Naive thymus-derived CD4-positive, alpha-beta T cell (primary cell): ENCODE measurements at regions not wholly inside any gene's neighbourhood (a gene's known extent, or its start where the extent isn't known, plus 50 kb on each side); places are given as distances from the start of the nearest gene placed in this dataset.
A peak's percentile ranks its signal among the peaks of the same experiment; 100 is the strongest.
"Not testable (repeated sequence)": the region's sequence is repeated elsewhere in the genome, so short reads cannot be mapped to it uniquely, and the experiment has no call there.

Source experiments
- ATAC-seq: fragments of 150-1000 bp; cut with Tn5 transposase; 2 replicates; pipeline ENCODE4 v1.10.0; 2021; ENCODE audit warnings: mild to moderate bottlenecking, moderate library complexity
- CTCF ChIA-PET: fragments of 350-600 bp; sonication (Branson Sonifier 250); formaldehyde crosslinking; loops from one replicate; lab custom pipeline; 2021; ENCODE audit warnings: antibody characterized with exemption; lab: Charles Lee
- POLR2A ChIA-PET: fragments of 350-600 bp; sonication (Branson Sonifier 250); formaldehyde crosslinking; loops from one replicate; lab custom pipeline; 2021; ENCODE audit warnings: antibody characterized with exemption, inconsistent platforms; lab: Charles Lee
- DNase-seq, 9 donors: peaks; one replicate each; pipeline versions ENCODE4 v3.0.0 to v3.0.0-alpha.2; 2020 to 2022; ENCODE audit warnings: mixed read lengths in 1 of 9
- H3K27ac ChIP-seq: one replicate; pipeline ENCODE4 v1.7.0; 2013; ENCODE audit warnings: mild to moderate bottlenecking, low read depth, low read length, moderate library complexity
- H3K27me3 ChIP-seq, 2 donors: one replicate each; pipeline ENCODE4 v1.7.0; 2013; ENCODE audit warnings: low read length in 2 of 2, mild to moderate bottlenecking in 2 of 2, moderate library complexity in 2 of 2; ENCODE audit not compliant: control insufficient read depth in 2 of 2, insufficient read depth in 2 of 2
- H3K36me3 ChIP-seq, 3 experiments: 1 replicate in 2 of 3; 2 replicates in 1 of 3; pipeline ENCODE4 v1.7.0; 2013; ENCODE audit warnings: low read length in 3 of 3, mild to moderate bottlenecking in 3 of 3, moderate library complexity in 1 of 3; ENCODE audit not compliant: insufficient read depth in 3 of 3, control insufficient read depth in 2 of 3
- H3K4me1 ChIP-seq, 2 donors: one replicate each; pipeline ENCODE4 v1.7.0; 2013; ENCODE audit warnings: low read length in 2 of 2, mild to moderate bottlenecking in 2 of 2, moderate library complexity in 1 of 2; ENCODE audit not compliant: control insufficient read depth in 2 of 2, insufficient read depth in 2 of 2
- H3K4me3 ChIP-seq: 2 replicates; pipeline ENCODE4 v1.7.0; 2013; ENCODE audit warnings: mild to moderate bottlenecking, low read length
- H3K9me3 ChIP-seq, 3 experiments: 1 replicate in 2 of 3; 2 replicates in 1 of 3; pipeline ENCODE4 v1.7.0; 2013; ENCODE audit warnings: low read length in 3 of 3; ENCODE audit not compliant: control insufficient read depth in 2 of 3
- H3K27ac Mint-ChIP-seq, 9 donors: one replicate each; pipeline ENCODE4 v1.8.0; 2020 to 2022; ENCODE audit warnings: mixed read lengths in 9 of 9, mild to moderate bottlenecking in 8 of 9, moderate library complexity in 5 of 9, inconsistent platforms in 2 of 9
- H3K27me3 Mint-ChIP-seq, 5 donors: one replicate each; pipeline ENCODE4 v1.8.0; 2021 to 2022; ENCODE audit warnings: mixed read lengths in 5 of 5, mild to moderate bottlenecking in 1 of 5
- H3K36me3 Mint-ChIP-seq, 5 donors: one replicate each; pipeline ENCODE4 v1.8.0; 2020 to 2022; ENCODE audit warnings: mixed read lengths in 5 of 5, mild to moderate bottlenecking in 3 of 5, inconsistent platforms in 1 of 5
- H3K4me1 Mint-ChIP-seq, 7 donors: one replicate each; pipeline ENCODE4 v1.8.0; 2020 to 2022; ENCODE audit warnings: mixed read lengths in 7 of 7, mild to moderate bottlenecking in 3 of 7, inconsistent platforms in 1 of 7
- H3K4me3 Mint-ChIP-seq, 10 donors: one replicate each; pipeline ENCODE4 v1.8.0; 2020 to 2022; ENCODE audit warnings: mild to moderate bottlenecking in 10 of 10, mixed read lengths in 10 of 10, moderate library complexity in 6 of 10, inconsistent platforms in 2 of 10
- H3K9me3 Mint-ChIP-seq, 11 donors: one replicate each; pipeline ENCODE4 v1.8.0; 2020 to 2022; ENCODE audit warnings: mixed read lengths in 11 of 11, mild to moderate bottlenecking in 4 of 11, inconsistent platforms in 1 of 11, moderate library complexity in 1 of 11
- intact Hi-C, 2 donors: fragments of 100-400 bp; cut with micrococcal nuclease; formaldehyde crosslinking; loops; one replicate each; pipeline ENCODE4 v1.15.1; 2023

GRCh38 chr2:7646661-7647060 lies 729.4 kb downstream of the RNF144A start:
- Histone ChIP-seq H3K9me3 (peaks cover 0 to 5% (median 0%) of the 10 kb centered on the region in 3 experiments), H3K4me3 (no peak overlapping the region), H3K27ac (no peak overlapping the region), H3K4me1 (peaks cover 9 to 15% of the 10 kb centered on the region in 2 donors), H3K27me3 (no peaks in the 10 kb centered on the region), H3K36me3 (no peaks in the 10 kb centered on the region)
- Mint-ChIP-seq H3K27me3 (no peaks in the 10 kb centered on the region), H3K4me1 (peaks cover 10 to 57% (median 45%) of the 10 kb centered on the region in 7 donors), H3K4me3 (peak overlapping the region in 1 of 10 donors; percentile 20), H3K36me3 (peaks cover 8 to 43% (median 10%) of the 10 kb centered on the region in 5 donors), H3K27ac (peak overlapping the region in 4 of 9 donors; percentile 0 to 46 (median 26)), H3K9me3 (peaks cover 4 to 36% (median 16%) of the 10 kb centered on the region in 11 donors)
- ChIA-PET CTCF (interaction anchor here (0.6 kb wide), 1 partner anchor 52 kb away, joined by 3 read pairs; no protein-coding TSS in a partner anchor), POLR2A (interaction anchor here (0.6 kb wide), 1 partner anchor 20 kb away, joined by 4 read pairs; no protein-coding TSS in a partner anchor)
- no peak for DNase-seq
- ATAC-seq: no peak
- intact Hi-C loops: no loop called here

GRCh38 chr2:7648221-7648795 lies 731.1 kb downstream of the RNF144A start:
- H3K27me3 Mint-ChIP-seq: no peaks in the 10 kb centered on the region
- peaks cover 0 to 32% (median 11%) of the 10 kb centered on the region in 11 donors for H3K9me3 Mint-ChIP-seq
- no peak overlapping the region for H3K4me3 ChIP-seq
- DNase-seq (no peak), ATAC-seq (no peak)
- H3K36me3 ChIP-seq: no peaks in the 10 kb centered on the region
- intact Hi-C loops: no loop called here
- POLR2A ChIA-PET: no interaction called here
- no peaks in the 10 kb centered on the region for H3K27me3 ChIP-seq
- peaks cover 0 to 2% (median 0%) of the 10 kb centered on the region in 3 experiments for H3K9me3 ChIP-seq
- H3K4me1 Mint-ChIP-seq: peaks cover 10 to 57% (median 41%) of the 10 kb centered on the region in 7 donors
- no peak overlapping the region for H3K27ac ChIP-seq
- peak overlapping the region in 3 of 9 donors; percentile 8 to 54 (median 41) for H3K27ac Mint-ChIP-seq
- peaks cover 9 to 15% of the 10 kb centered on the region in 2 donors for H3K4me1 ChIP-seq
- H3K4me3 Mint-ChIP-seq: no peak overlapping the region
- peaks cover 6 to 39% (median 8%) of the 10 kb centered on the region in 5 donors for H3K36me3 Mint-ChIP-seq
- CTCF ChIA-PET: no interaction called here

- Histone ChIP-seq H3K9me3 (peaks cover 0 to 7% (median 0%) of the 10 kb centered on the region in 3 experiments), H3K36me3 (no peaks in the 10 kb centered on the region), H3K4me1 (peaks cover 9 to 15% of the 10 kb centered on the region in 2 donors), H3K27ac (no peak overlapping the region), H3K27me3 (no peaks in the 10 kb centered on the region), H3K4me3 (no peak overlapping the region)
- no peaks in the 10 kb centered on the region for H3K27me3 Mint-ChIP-seq
- H3K9me3 Mint-ChIP-seq: peaks cover 4 to 37% (median 14%) of the 10 kb centered on the region in 11 donors
- peak overlapping the region; percentile 12 to 94 (median 82) for H3K27ac Mint-ChIP-seq
- peaks cover 10 to 54% (median 36%) of the 10 kb centered on the region in 7 donors for H3K4me1 Mint-ChIP-seq
- intact Hi-C loops: loop anchor here in 1 of 2 donors (2.0 kb wide), 1 partner anchor 23 kb away; no protein-coding TSS in a partner anchor
- DNase-seq (peak in 6 of 9 donors; percentile 27 to 52 (median 44)), ATAC-seq (peak; percentile 72)
- H3K36me3 Mint-ChIP-seq: peaks cover 7 to 43% (median 16%) of the 10 kb centered on the region in 5 donors
- POLR2A ChIA-PET: interaction anchor here (0.7 to 1.1 kb wide), 3 partner anchors 9 to 82 kb away, joined by 4 to 5 read pairs (median 4); no protein-coding TSS in a partner anchor
- peak overlapping the region; percentile 3 to 61 (median 44) for H3K4me3 Mint-ChIP-seq
- CTCF ChIA-PET: interaction anchor here (1.0 kb wide), 1 partner anchor 142 kb away, joined by 4 read pairs; no protein-coding TSS in a partner anchor
Observed at GRCh38 chr2:7649461-7650228, 732.4 kb downstream of the RNF144A start.

DNA sequence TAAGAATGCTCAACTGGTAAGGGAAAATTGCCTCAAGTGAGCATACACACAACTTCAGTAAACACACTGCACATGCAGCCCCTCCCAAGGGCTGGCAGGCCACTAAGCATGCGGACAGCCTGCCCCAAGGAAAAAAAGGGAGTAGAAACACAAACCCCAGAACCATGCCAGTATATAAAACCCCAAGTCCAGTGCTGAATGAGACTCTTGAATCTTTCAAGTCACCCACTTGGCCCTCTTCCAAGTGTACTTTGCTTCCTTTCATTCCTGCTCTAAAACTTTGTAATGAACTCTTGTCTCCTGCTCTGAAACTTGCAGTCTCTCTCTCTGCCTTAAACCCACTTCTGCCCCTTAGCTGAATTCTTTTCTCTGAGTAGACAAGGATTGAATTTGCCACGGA lies 736.4 kb downstream of the RNF144A start:
- Mint-ChIP-seq H3K9me3 (peaks cover 4 to 44% (median 14%) of the 10 kb centered on the region in 11 donors), H3K4me3 (no peak overlapping the region)

GRCh38 chr2:7655629-7656028 lies 738.4 kb downstream of the RNF144A start:
- no peak overlapping the region for H3K27ac Mint-ChIP-seq
- intact Hi-C loops: no loop called here
- Histone ChIP-seq H3K36me3 (no peaks in the 10 kb centered on the region), H3K9me3 (peaks cover 0 to 12% (median 0%) of the 10 kb centered on the region in 3 experiments), H3K4me1 (peaks cover 3 to 5% of the 10 kb centered on the region in 2 donors), H3K27me3 (no peaks in the 10 kb centered on the region), H3K27ac (no peak overlapping the region), H3K4me3 (no peak overlapping the region)
- ChIA-PET CTCF (no interaction called here), POLR2A (no interaction called here)
- no peaks in the 10 kb centered on the region for H3K27me3 Mint-ChIP-seq
- H3K36me3 Mint-ChIP-seq: peaks cover 8 to 53% (median 17%) of the 10 kb centered on the region in 5 donors
- peaks cover 7 to 48% (median 24%) of the 10 kb centered on the region in 11 donors for H3K9me3 Mint-ChIP-seq
- no peak for ATAC-seq
- H3K4me3 Mint-ChIP-seq: no peak overlapping the region
- H3K4me1 Mint-ChIP-seq: peaks cover 7 to 18% (median 13%) of the 10 kb centered on the region in 7 donors
- DNase-seq: no peak

More for the DNA sequence above, 736.4 kb downstream of the RNF144A start:
- H3K36me3 ChIP-seq: no peaks in the 10 kb centered on the region
- no peaks in the 10 kb centered on the region for H3K27me3 Mint-ChIP-seq
- H3K27ac ChIP-seq: no peak overlapping the region
- no peak for ATAC-seq
- POLR2A ChIA-PET: interaction anchor here (0.7 kb wide), 1 partner anchor 48 kb away, joined by 3 read pairs; no protein-coding TSS in a partner anchor
- peaks cover 7 to 52% (median 15%) of the 10 kb centered on the region in 5 donors for H3K36me3 Mint-ChIP-seq
- H3K4me1 ChIP-seq: peaks cover 9 to 15% of the 10 kb centered on the region in 2 donors
- intact Hi-C loops: no loop called here
- H3K27ac Mint-ChIP-seq: peak overlapping the region in 2 of 9 donors; percentile 37 to 61
- peaks cover 0 to 7% (median 0%) of the 10 kb centered on the region in 3 experiments for H3K9me3 ChIP-seq
- no peak overlapping the region for H3K4me3 ChIP-seq
- H3K27me3 ChIP-seq: no peaks in the 10 kb centered on the region
- CTCF ChIA-PET: interaction anchor here (0.7 kb wide), 1 partner anchor 227 kb away, joined by 3 read pairs; no protein-coding TSS in a partner anchor
- no peak for DNase-seq
- peaks cover 11 to 36% (median 21%) of the 10 kb centered on the region in 7 donors for H3K4me1 Mint-ChIP-seq

- Mint-ChIP-seq H3K4me1 (peaks cover 0 to 17% (median 5%) of the 10 kb centered on the region in 7 donors), H3K36me3 (peaks cover 6 to 55% (median 14%) of the 10 kb centered on the region in 5 donors), H3K9me3 (peaks cover 7 to 44% (median 22%) of the 10 kb centered on the region in 11 donors)
- H3K4me1 ChIP-seq, ATAC-seq, H3K27me3 ChIP-seq, H3K36me3 ChIP-seq, H3K27ac ChIP-seq, H3K27me3 Mint-ChIP-seq, intact Hi-C loops, H3K4me3 Mint-ChIP-seq, POLR2A ChIA-PET, H3K27ac Mint-ChIP-seq, H3K4me3 ChIP-seq, DNase-seq: not testable (repeated sequence)
- H3K9me3 ChIP-seq: peaks cover 0 to 12% (median 0%) of the 10 kb centered on the region in 3 experiments
- CTCF ChIA-PET: interaction anchor here (0.9 to 1.0 kb wide), 2 partner anchors 15 to 230 kb away, joined by 3 read pairs; no protein-coding TSS in a partner anchor
Observed at GRCh38 chr2:7657526-7657925, 740.3 kb downstream of the RNF144A start.
